ENCODE measurements at regions not wholly inside any gene's neighbourhood (a gene's known extent, or its start where the extent isn't known, plus 50 kb on each side); places are given as distances from the start of the nearest gene placed in this dataset.
A peak's percentile ranks its signal among the peaks of the same experiment; 100 is the strongest.
"Not testable (repeated sequence)": the region's sequence is repeated elsewhere in the genome, so short reads cannot be mapped to it uniquely, and the experiment has no call there.

GRCh38 chr4:153076861-153077260, 127.4 kb upstream of the TRIM2 start:
- no peak for DNase-seq

- no peak for DNase-seq
These were observed 124.3 kb upstream of the TRIM2 start for GRCh38 chr4:153079857-153080391.

GRCh38 chr4:153081006-153081580, 123.2 kb upstream of the TRIM2 start:
- DNase-seq, result no peak

GRCh38 chr4:153081693-153082092, 122.5 kb upstream of the TRIM2 start:
- no peak for DNase-seq

- DNase-seq, result no peak
These were observed 121.6 kb upstream of the TRIM2 start for GRCh38 chr4:153082322-153083301.

- peak; percentile 90 for DNase-seq
These were observed 120.7 kb upstream of the TRIM2 start for GRCh38 chr4:153083447-153083947.

GRCh38 chr4:153084224-153084979, 119.8 kb upstream of the TRIM2 start:
- no peak for DNase-seq

GRCh38 chr4:153084980-153085630, 119.1 kb upstream of the TRIM2 start:
- peak; percentile 90 for DNase-seq

- no peak for DNase-seq
These were observed 116.5 kb upstream of the TRIM2 start for GRCh38 chr4:153087671-153088194.

- no peak for DNase-seq
These were observed 114.5 kb upstream of the TRIM2 start for GRCh38 chr4:153089742-153090141.

- no peak for DNase-seq
These were observed 114.1 kb upstream of the TRIM2 start for GRCh38 chr4:153090181-153090580.

GRCh38 chr4:153090670-153091385, 113.4 kb upstream of the TRIM2 start:
- no peak for DNase-seq

GRCh38 chr4:153093396-153093795, 110.8 kb upstream of the TRIM2 start:
- no peak for DNase-seq

- DNase-seq, result no peak
These were observed 110.4 kb upstream of the TRIM2 start for GRCh38 chr4:153093802-153094201.

- no peak for DNase-seq
These were observed 109.8 kb upstream of the TRIM2 start for GRCh38 chr4:153094435-153094834.

- DNase-seq, result no peak
These were observed 108.6 kb upstream of the TRIM2 start for GRCh38 chr4:153095448-153096204.

- DNase-seq, result no peak
These were observed 107.9 kb upstream of the TRIM2 start for GRCh38 chr4:153096344-153096743.

GRCh38 chr4:153098427-153098826, 105.8 kb upstream of the TRIM2 start:
- DNase-seq, result no peak

GRCh38 chr4:153099391-153100140, 104.7 kb upstream of the TRIM2 start:
- no peak for DNase-seq

GRCh38 chr4:153106736-153107135, 97.5 kb upstream of the TRIM2 start:
- DNase-seq, result not testable (repeated sequence)
